HepG2 (cell line): ENCODE measurements at regions not wholly inside any gene's neighbourhood (a gene's known extent, or its start where the extent isn't known, plus 50 kb on each side); places are given as distances from the start of the nearest gene placed in this dataset.

Experiments
- BRF2 ChIP-seq: sonication (generic); formaldehyde crosslinking; IDR thresholded peaks from 2 replicates; pipeline ENCODE4 v1.8.1; 2022; ENCODE audit warnings: mild to moderate bottlenecking, missing genetic modification reagents
- ERF ChIP-seq: IDR thresholded peaks from 2 replicates; pipeline ENCODE4 v1.6.1; 2018; ENCODE audit warnings: missing biosample characterization, missing genetic modification reagents
- ETS1 ChIP-seq: sonication (generic); formaldehyde crosslinking; IDR thresholded peaks from 2 replicates; pipeline ENCODE4 v1.4.0; 2020; ENCODE audit warnings: missing genetic modification reagents
- NFAT5 ChIP-seq: sonication (generic); formaldehyde crosslinking; IDR thresholded peaks from 2 replicates; pipeline ENCODE4 v1.4.0; 2020; ENCODE audit warnings: missing genetic modification reagents
- SNRNP70 ChIP-seq: fragments of 200-400 bp; formaldehyde crosslinking; IDR thresholded peaks from 2 replicates; pipeline ENCODE4 v1.6.1; 2017; ENCODE audit warnings: mild to moderate bottlenecking, low read depth, low read length, moderate library complexity
- SP5 ChIP-seq: IDR thresholded peaks from 2 replicates; pipeline ENCODE4 v1.6.1; 2016; ENCODE audit warnings: low read depth, borderline replicate concordance
- TFDP2 ChIP-seq: sonication (generic); formaldehyde crosslinking; IDR thresholded peaks from 2 replicates; pipeline ENCODE4 v1.4.0; 2020; ENCODE audit warnings: missing genetic modification reagents
- ZNF142 ChIP-seq: sonication (generic); formaldehyde crosslinking; IDR thresholded peaks from 2 replicates; pipeline ENCODE4 v1.4.0; 2020; ENCODE audit warnings: missing genetic modification reagents
- ZNF513 ChIP-seq: sonication (generic); formaldehyde crosslinking; conservative IDR thresholded peaks from 2 replicates; pipeline ENCODE4 v1.5.0; 2020; ENCODE audit warnings: missing genetic modification reagents
- ZNF800 ChIP-seq: sonication (generic); formaldehyde crosslinking; IDR thresholded peaks from 2 replicates; pipeline ENCODE4 v1.4.0; 2020; ENCODE audit warnings: missing genetic modification reagents

GRCh38 chr4:175378372-175378771 lies 433.7 kb downstream of the GPM6A start (continued):
- TF ChIP-seq ZNF142: no peak
- TF ChIP-seq NFAT5: no peak
- no peak for TF ChIP-seq ZNF800 (CRISPR knock-in tag)
- no peak for TF ChIP-seq ERF
- TF ChIP-seq BRF2 (CRISPR knock-in tag): no peak
- no peak for TF ChIP-seq SP5 (CRISPR knock-in tag)
- no peak for TF ChIP-seq SNRNP70
- no peak for TF ChIP-seq TFDP2 (CRISPR knock-in tag)
- no peak for TF ChIP-seq ZNF513 (CRISPR knock-in tag)
- no peak for TF ChIP-seq ETS1
